Urinary bladder (tissue), 3 donors: ENCODE measurements at regions not wholly inside any gene's neighbourhood (a gene's known extent, or its start where the extent isn't known, plus 50 kb on each side); places are given as distances from the start of the nearest gene placed in this dataset.

Experiments used
- DNase-seq: peaks from one replicate; pipeline ENCODE4 v3.0.0-alpha.2; 2015; ENCODE audit errors: extremely low spot score
- H3K27ac ChIP-seq: one replicate; pipeline ENCODE4 v1.5.1; 2013; ENCODE audit warnings: low read depth, mild to moderate bottlenecking, moderate library complexity
- H3K36me3 ChIP-seq: one replicate; pipeline ENCODE4 v1.6.1; 2013; ENCODE audit warnings: mild to moderate bottlenecking, moderate library complexity; ENCODE audit not compliant: insufficient read depth
- H3K4me1 ChIP-seq: one replicate; pipeline ENCODE4 v1.6.1; 2013; ENCODE audit warnings: mild to moderate bottlenecking, moderate library complexity; ENCODE audit not compliant: insufficient read depth
- H3K4me3 ChIP-seq: one replicate; pipeline ENCODE4 v1.5.1; 2013; ENCODE audit warnings: low read depth, low read length
- WGBS: extraction: QIAGEN DNeasy Blood & Tissue Kit; methylation state at CpG from one replicate; pipeline ENCODE4 v1.1.7; 2013; 5-methylcytosine and 5-hydroxymethylcytosine counted together
- donor health status: healthy with polysubstance abuse.
- donor health status: healthy.

GRCh38 chr20:57928181-57928967 lies 218.6 kb upstream of the PMEPA1 start:
- DNase-seq = no peak
- Histone ChIP-seq H3K4me1 (no peaks in the 10 kb centered on the region), H3K27ac (no peak overlapping the region), H3K4me3 (no peak overlapping the region), H3K36me3 (no peaks in the 10 kb centered on the region)
- 43% methylated on average over 2 of the region's 2 CpGs for WGBS

DNA sequence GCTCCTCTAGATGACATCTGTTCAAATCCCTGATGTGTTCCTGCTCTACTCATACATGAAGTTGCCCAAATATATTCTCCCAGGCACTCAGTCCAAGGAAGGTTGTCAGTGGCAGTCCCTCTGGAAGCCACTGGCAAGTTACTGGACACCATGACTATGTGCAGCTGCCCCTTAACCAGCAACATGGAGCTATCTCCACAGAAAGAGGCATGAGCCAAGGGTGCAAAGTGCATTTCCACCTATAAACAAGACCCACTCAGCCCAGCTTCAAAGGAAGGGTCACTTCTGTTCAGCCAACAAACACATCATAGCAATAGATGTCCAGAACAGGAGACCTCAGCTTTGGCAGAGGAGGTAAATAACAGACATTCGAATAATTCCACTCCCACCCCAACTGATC lies 217.6 kb upstream of the PMEPA1 start:
- Histone ChIP-seq H3K27ac (no peak overlapping the region), H3K4me3 (no peak overlapping the region), H3K36me3 (no peaks in the 10 kb centered on the region), H3K4me1 (no peaks in the 10 kb centered on the region)
- DNase-seq = no peak
- 82% methylated on average over 1 of the region's 1 CpG for WGBS

- H3K4me1 ChIP-seq = no peaks in the 10 kb centered on the region
- no peaks in the 10 kb centered on the region for H3K36me3 ChIP-seq
- WGBS = 37% methylated on average over 10 of the region's 10 CpGs
- DNase-seq = no peak
- no peak overlapping the region for H3K27ac ChIP-seq
- H3K4me3 ChIP-seq = no peak overlapping the region
Observed at GRCh38 chr20:57922706-57923105, 212.9 kb upstream of the PMEPA1 start.

- Histone ChIP-seq H3K36me3 (no peaks in the 10 kb centered on the region), H3K4me3 (no peak overlapping the region), H3K4me1 (no peaks in the 10 kb centered on the region), H3K27ac (no peak overlapping the region)
- WGBS = 83% methylated on average over 4 of the region's 4 CpGs
- no peak for DNase-seq
Observed at GRCh38 chr20:57922083-57922482, 212.3 kb upstream of the PMEPA1 start.

DNA sequence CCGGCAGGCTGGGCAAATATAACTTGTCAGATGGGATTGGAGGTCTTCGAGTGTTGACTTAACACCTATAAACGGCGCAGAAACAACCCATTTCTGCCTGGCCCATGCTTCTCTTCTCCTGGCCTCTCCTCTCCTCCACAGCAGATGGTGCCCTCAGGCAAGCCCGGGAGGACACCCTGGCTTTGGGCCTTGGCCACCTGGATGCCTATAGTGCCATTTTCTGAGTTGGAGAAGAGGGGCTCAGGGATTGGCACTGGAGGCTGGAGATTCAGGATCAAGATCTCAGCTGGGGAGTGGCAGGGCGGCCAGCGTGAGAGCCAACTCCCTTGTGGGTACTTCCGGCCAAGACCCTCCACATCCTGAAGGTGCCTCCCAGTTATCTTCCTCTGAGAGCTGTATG lies 211.9 kb upstream of the PMEPA1 start:
- Histone ChIP-seq H3K36me3 (no peaks in the 10 kb centered on the region), H3K27ac (no peak overlapping the region), H3K4me1 (no peaks in the 10 kb centered on the region), H3K4me3 (no peak overlapping the region)
- no peak for DNase-seq
- WGBS = 81% methylated on average over 8 of the region's 8 CpGs

- DNase-seq = no peak
- H3K27ac ChIP-seq = no peak overlapping the region
- WGBS = 84% methylated on average over 6 of the region's 6 CpGs
Observed at GRCh38 chr20:57920971-57921370, 211.2 kb upstream of the PMEPA1 start.

DNA sequence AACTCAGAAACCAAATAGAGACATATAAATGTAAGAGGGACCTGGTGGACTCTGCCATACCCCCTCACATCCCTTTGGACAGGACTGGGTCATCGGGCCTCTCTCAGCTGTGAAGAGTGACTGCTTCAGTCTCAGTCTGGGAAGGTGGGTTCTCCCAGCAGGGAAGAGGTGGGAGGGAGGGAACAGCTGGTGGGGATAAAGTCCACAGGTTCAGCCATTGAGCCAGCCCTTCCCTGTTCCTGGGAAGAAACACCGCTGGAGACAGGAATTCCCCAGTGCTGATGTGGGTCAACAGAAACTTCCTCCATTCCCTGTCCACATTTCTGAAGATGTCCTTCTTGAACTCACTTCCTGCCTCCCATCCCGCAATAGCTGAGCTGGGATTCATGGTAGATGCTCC lies 209.2 kb upstream of the PMEPA1 start:
- WGBS = 74% methylated on average over 3 of the region's 3 CpGs
- no peak for DNase-seq
- Histone ChIP-seq H3K36me3 (no peaks in the 10 kb centered on the region), H3K4me1 (no peaks in the 10 kb centered on the region), H3K4me3 (no peak overlapping the region), H3K27ac (no peak overlapping the region)

More at GRCh38 chr20:57920971-57921370, 211.2 kb upstream of the PMEPA1 start:
- Histone ChIP-seq H3K4me1 (no peaks in the 10 kb centered on the region), H3K4me3 (no peak overlapping the region), H3K36me3 (no peaks in the 10 kb centered on the region)

GRCh38 chr20:57918551-57918950 lies 208.7 kb upstream of the PMEPA1 start:
- H3K4me3 ChIP-seq = no peak overlapping the region
- no peaks in the 10 kb centered on the region for H3K4me1 ChIP-seq
- WGBS = 77% methylated on average over 4 of the region's 4 CpGs
- no peak for DNase-seq
- no peaks in the 10 kb centered on the region for H3K36me3 ChIP-seq
- no peak overlapping the region for H3K27ac ChIP-seq

- Histone ChIP-seq H3K36me3 (no peaks in the 10 kb centered on the region), H3K4me3 (no peak overlapping the region), H3K4me1 (no peaks in the 10 kb centered on the region), H3K27ac (no peak overlapping the region)
- 59% methylated on average over 4 of the region's 4 CpGs for WGBS
- DNase-seq = no peak
Observed at GRCh38 chr20:57914205-57914604, 204.4 kb upstream of the PMEPA1 start.

GRCh38 chr20:57913156-57913930 lies 203.5 kb upstream of the PMEPA1 start:
- no peaks in the 10 kb centered on the region for H3K36me3 ChIP-seq
- H3K4me1 ChIP-seq = no peaks in the 10 kb centered on the region
- no peak overlapping the region for H3K27ac ChIP-seq
- no peak for DNase-seq
- no peak overlapping the region for H3K4me3 ChIP-seq
- WGBS = 87% methylated on average over 12 of the region's 12 CpGs

DNA sequence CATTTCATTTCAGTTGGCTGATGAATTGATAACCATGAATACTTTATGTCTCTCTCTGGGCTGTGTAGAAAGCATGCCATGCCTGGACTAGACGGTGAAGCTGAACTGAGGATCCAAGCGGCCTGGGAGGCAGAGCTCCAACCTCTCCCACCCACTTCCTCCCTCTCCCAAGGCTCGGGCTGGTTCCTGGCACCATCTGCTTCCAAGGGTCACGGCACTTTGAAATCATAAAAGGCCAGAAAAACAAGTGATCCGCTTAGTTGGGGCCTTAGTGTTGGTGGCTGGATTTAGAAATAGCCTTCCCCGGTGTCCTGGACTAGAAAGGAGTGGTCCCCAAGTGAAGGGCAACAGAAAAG lies 202.4 kb upstream of the PMEPA1 start:
- H3K36me3 ChIP-seq = no peaks in the 10 kb centered on the region
- H3K4me1 ChIP-seq = no peaks in the 10 kb centered on the region
- no peak for DNase-seq
- no peak overlapping the region for H3K27ac ChIP-seq
- 39% methylated on average over 6 of the region's 6 CpGs for WGBS
- H3K4me3 ChIP-seq = no peak overlapping the region

DNA sequence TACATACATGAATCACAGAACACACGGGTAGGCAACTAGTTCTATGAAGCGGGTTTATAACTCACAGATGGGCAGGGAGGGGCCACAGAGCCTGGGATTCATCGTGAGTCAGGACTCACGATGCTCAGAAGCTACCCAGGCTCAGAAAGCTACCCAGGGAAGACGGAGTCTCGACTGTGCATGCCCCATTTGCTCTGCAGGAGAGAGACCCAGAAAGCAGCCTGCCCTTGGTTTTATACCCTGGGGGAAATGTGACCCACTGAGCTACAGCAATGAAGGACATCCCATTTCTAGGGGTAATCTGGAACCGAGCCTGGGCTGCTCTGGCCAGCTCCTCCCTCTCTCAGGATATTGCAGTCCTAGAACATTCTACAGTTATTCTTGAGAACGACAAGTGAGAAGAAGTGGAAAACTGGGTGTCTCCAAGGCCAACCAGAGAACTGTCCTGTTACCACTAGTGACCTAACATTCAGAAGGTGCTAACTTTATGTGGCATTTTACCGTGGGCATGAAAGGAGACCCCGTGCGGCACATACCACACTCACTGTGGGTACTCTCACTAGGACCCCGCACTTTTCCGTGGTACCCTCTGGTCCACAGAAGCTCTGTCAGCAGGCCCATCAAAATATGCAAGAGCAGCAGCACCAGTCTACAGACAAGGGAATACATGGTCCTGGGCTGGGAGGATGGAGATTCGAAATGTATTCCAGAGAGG lies 201.9 kb upstream of the PMEPA1 start:
- DNase-seq = no peak
- no peaks in the 10 kb centered on the region for H3K36me3 ChIP-seq
- H3K4me3 ChIP-seq = no peak overlapping the region
- 89% methylated on average over 14 of the region's 14 CpGs for WGBS
- no peaks in the 10 kb centered on the region for H3K4me1 ChIP-seq
- no peak overlapping the region for H3K27ac ChIP-seq

DNA sequence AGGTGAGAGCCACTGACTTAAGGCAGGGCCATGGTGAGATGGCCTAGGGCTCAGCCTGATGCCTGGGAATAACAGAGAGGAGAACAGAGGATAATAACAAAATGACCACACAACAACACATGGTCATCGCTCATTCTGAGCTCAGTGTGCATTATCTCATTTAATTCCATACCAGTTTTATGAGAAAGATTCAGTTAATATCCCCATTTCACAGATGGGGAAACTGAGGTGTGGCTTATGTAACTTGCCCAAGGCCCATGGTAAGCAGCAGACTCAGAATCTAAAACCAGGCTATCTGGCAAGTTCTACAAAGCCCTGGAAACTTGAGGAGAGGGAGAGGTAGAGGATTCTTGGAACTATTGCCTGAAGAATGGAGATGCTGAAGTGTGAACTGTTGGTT lies 200.9 kb upstream of the PMEPA1 start:
- Histone ChIP-seq H3K27ac (no peak overlapping the region), H3K4me1 (no peaks in the 10 kb centered on the region), H3K36me3 (no peaks in the 10 kb centered on the region), H3K4me3 (no peak overlapping the region)
- no peak for DNase-seq
- 96% methylated on average over 1 of the region's 1 CpG for WGBS
